IMR-90 (cell line): ENCODE measurements at regions not wholly inside any gene's neighbourhood (a gene's known extent, or its start where the extent isn't known, plus 50 kb on each side); places are given as distances from the start of the nearest gene placed in this dataset.

Source experiments
- ATAC-seq: fragments of 200-7000 bp; cut with Tn5 transposase; 2 replicates; pipeline ENCODE4 v1.9.1; 2020; ENCODE audit warnings: low read depth, mild to moderate bottlenecking, moderate library complexity
- BruUV-seq: library from RNA; stranded (reverse); fragments of 400-500 nt; replicated peaks from 2 replicates; lab custom pipeline; 2021; lab: Mats Ljungman, UMichigan
- CTCF ChIA-PET: fragments of 300-600 bp; formaldehyde crosslinking; extraction: SDS; loops from one replicate; lab custom pipeline; 2021; ENCODE audit warnings: antibody characterized with exemption; lab: Yijun Ruan, JAX
- POLR2A ChIA-PET: fragments of 300-600 bp; sonication (Branson Sonifier 250); formaldehyde crosslinking; loops from one replicate; lab custom pipeline; 2022; ENCODE audit warnings: antibody characterized with exemption; ENCODE audit not compliant: unreplicated experiment; lab: Charles Lee
- DNase-seq: peaks from one replicate; pipeline ENCODE4 v3.0.0; 2013
- H2AFZ ChIP-seq: replicated peaks from 2 replicates; pipeline ENCODE3; 2013; ENCODE audit warnings: low read length, mild to moderate bottlenecking; ENCODE audit not compliant: poor library complexity
- H2AK5ac ChIP-seq: 2 replicates; pipeline ENCODE4 v1.6.1; 2013; ENCODE audit warnings: low read depth, low read length, inconsistent platforms
- H2AK9ac ChIP-seq: replicated peaks from 2 replicates; pipeline ENCODE3; 2013; ENCODE audit warnings: mild to moderate bottlenecking, low read depth, low read length, moderate library complexity; ENCODE audit not compliant: poor library complexity
- H2BK120ac ChIP-seq: 2 replicates; pipeline ENCODE4 v1.6.1; 2013; ENCODE audit warnings: low read depth, low read length, inconsistent platforms
- H2BK15ac ChIP-seq: 3 replicates; pipeline ENCODE4 v1.6.1; 2013; ENCODE audit warnings: low read depth, low read length, inconsistent platforms
- H2BK20ac ChIP-seq: 2 replicates; pipeline ENCODE4 v1.6.1; 2013; ENCODE audit warnings: low read depth, mild to moderate bottlenecking, inconsistent platforms, low read length, moderate library complexity
- H2BK5ac ChIP-seq: 2 replicates; pipeline ENCODE4 v1.6.1; 2013; ENCODE audit warnings: mild to moderate bottlenecking, low read depth, low read length, inconsistent platforms; ENCODE audit not compliant: poor library complexity, severe bottlenecking
- H3K14ac ChIP-seq: replicated peaks from 2 replicates; pipeline ENCODE4 v1.6.1; 2013; ENCODE audit warnings: low read depth, low read length, inconsistent platforms
- H3K18ac ChIP-seq: 2 replicates; pipeline ENCODE4 v1.6.1; 2013; ENCODE audit warnings: low read depth, low read length, control low read depth
- H3K23ac ChIP-seq: 2 replicates; pipeline ENCODE4 v1.6.1; 2013; ENCODE audit warnings: low read depth, low read length, inconsistent platforms
- H3K27ac ChIP-seq: 2 replicates; pipeline ENCODE4 v1.5.1; 2013; ENCODE audit warnings: mild to moderate bottlenecking, control low read depth, low read length; ENCODE audit not compliant: insufficient read depth
- H3K27me3 ChIP-seq: 2 replicates; pipeline ENCODE4 v1.6.1; 2013; ENCODE audit warnings: low read length; ENCODE audit not compliant: control insufficient read depth, insufficient read depth
- H3K36me3 ChIP-seq: 2 replicates; pipeline ENCODE4 v1.6.1; 2013; ENCODE audit warnings: low read length, mixed read lengths; ENCODE audit not compliant: control insufficient read depth, insufficient read depth
- H3K4ac ChIP-seq: 2 replicates; pipeline ENCODE4 v1.6.1; 2013; ENCODE audit warnings: low read depth, low read length, inconsistent platforms
- H3K4me1 ChIP-seq: 2 replicates; pipeline ENCODE4 v1.6.1; 2013; ENCODE audit warnings: low read length, mixed read lengths; ENCODE audit not compliant: control insufficient read depth, insufficient read depth
- H3K4me2 ChIP-seq: 2 replicates; pipeline ENCODE4 v1.6.1; 2013; ENCODE audit warnings: low read depth, mild to moderate bottlenecking, control low read depth, low read length, moderate library complexity
- H3K4me3 ChIP-seq: 2 replicates; pipeline ENCODE4 v1.5.1; 2013; ENCODE audit warnings: low read depth, mild to moderate bottlenecking, control low read depth, low read length, moderate library complexity; ENCODE audit not compliant: insufficient read depth
- H3K56ac ChIP-seq: 2 replicates; pipeline ENCODE4 v1.6.1; 2013; ENCODE audit warnings: low read length, inconsistent platforms; ENCODE audit not compliant: insufficient read depth; ENCODE audit errors: extremely low read depth
- H3K79me1 ChIP-seq, 2 experiments: 2 replicates each; pipeline ENCODE4 v1.6.1; 2013; ENCODE audit warnings: low read length in 2 of 2, inconsistent platforms in 1 of 2, low read depth in 1 of 2
- H3K9ac ChIP-seq: 2 replicates; pipeline ENCODE4 v1.6.1; 2013; ENCODE audit warnings: low read depth, low read length, control low read depth
- H3K9me1 ChIP-seq: 2 replicates; pipeline ENCODE4 v1.6.1; 2013; ENCODE audit warnings: low read length, inconsistent platforms; ENCODE audit not compliant: insufficient read depth
- H3K9me3 ChIP-seq: 2 replicates; pipeline ENCODE4 v1.6.1; 2013; ENCODE audit warnings: low read length; ENCODE audit not compliant: control insufficient read depth, insufficient read depth
- H4K20me1 ChIP-seq: 2 replicates; pipeline ENCODE4 v1.6.1; 2013; ENCODE audit warnings: low read length, inconsistent platforms; ENCODE audit not compliant: insufficient read depth
- H4K5ac ChIP-seq: 2 replicates; pipeline ENCODE4 v1.6.1; 2013; ENCODE audit warnings: mild to moderate bottlenecking, low read depth, low read length, control low read depth
- H4K8ac ChIP-seq, 2 experiments: 2 replicates each; pipeline ENCODE4 v1.6.1; 2013; ENCODE audit warnings: low read depth in 2 of 2, low read length in 2 of 2, control low read depth in 1 of 2, inconsistent platforms in 1 of 2
- H4K91ac ChIP-seq: 2 replicates; pipeline ENCODE4 v1.6.1; 2013; ENCODE audit warnings: low read depth, low read length, inconsistent platforms; ENCODE audit not compliant: insufficient read depth
- BHLHE40 ChIP-seq: fragments of 150-350 bp; IDR thresholded peaks from 2 replicates; pipeline ENCODE4 v1.6.1; 2016; ENCODE audit warnings: mild to moderate bottlenecking, low read depth, low read length
- MAFK ChIP-seq: IDR thresholded peaks from 2 replicates; pipeline ENCODE4 v1.6.1; 2012; ENCODE audit warnings: low read depth, low read length, improper control_type of control experiment
- MXI1 ChIP-seq: IDR thresholded peaks from 2 replicates; pipeline ENCODE4 v1.6.1; 2012; ENCODE audit warnings: low read depth, mild to moderate bottlenecking, low read length, moderate library complexity, borderline replicate concordance
- NFE2L2 ChIP-seq: fragments of 150-350 bp; IDR thresholded peaks from 2 replicates; pipeline ENCODE4 v1.6.1; 2016; ENCODE audit warnings: low read depth, mild to moderate bottlenecking, low read length
- RCOR1 ChIP-seq: IDR thresholded peaks from 2 replicates; pipeline ENCODE4 v1.6.1; 2012; ENCODE audit warnings: mild to moderate bottlenecking, low read length, improper control_type of control experiment; ENCODE audit not compliant: insufficient replicate concordance
- WGBS, 2 experiments: methylation state at CpG; one replicate each; pipeline versions ENCODE4 v1.1.5 to v1.1.7; 2013; ENCODE audit warnings: missing lambda C conversion rate in 2 of 2; ENCODE audit not compliant: insufficient read length in 1 of 2; ENCODE audit errors: extremely low coverage in 2 of 2; 5-methylcytosine and 5-hydroxymethylcytosine counted together
- dilution Hi-C: fragments of 300-500 bp; cut with HindIII; formaldehyde crosslinking; loops from one replicate; pipeline ENCODE4 v1.14.3; 2018; ENCODE audit warnings: low sequenced_read_pairs; ENCODE audit not compliant: unreplicated experiment
- in situ Hi-C: fragments of 300-500 bp; cut with MboI; formaldehyde crosslinking; loops from 3 replicates; pipeline ENCODE4 v1.14.3; 2019; ENCODE audit warnings: low sequenced_read_pairs, inconsistent platforms, mixed read lengths
- intact Hi-C: fragments of 100-400 bp; cut with micrococcal nuclease; formaldehyde crosslinking; loops from 2 replicates; pipeline ENCODE4 v1.10.0; 2022
- TF ChIP-seq, protein P1 (sequence below): fragments of 150-350 bp; IDR thresholded peaks from 2 replicates; pipeline ENCODE4 v1.6.1; 2016; ENCODE audit warnings: low read depth, mild to moderate bottlenecking, low read length, moderate library complexity, borderline replicate concordance

DNA sequence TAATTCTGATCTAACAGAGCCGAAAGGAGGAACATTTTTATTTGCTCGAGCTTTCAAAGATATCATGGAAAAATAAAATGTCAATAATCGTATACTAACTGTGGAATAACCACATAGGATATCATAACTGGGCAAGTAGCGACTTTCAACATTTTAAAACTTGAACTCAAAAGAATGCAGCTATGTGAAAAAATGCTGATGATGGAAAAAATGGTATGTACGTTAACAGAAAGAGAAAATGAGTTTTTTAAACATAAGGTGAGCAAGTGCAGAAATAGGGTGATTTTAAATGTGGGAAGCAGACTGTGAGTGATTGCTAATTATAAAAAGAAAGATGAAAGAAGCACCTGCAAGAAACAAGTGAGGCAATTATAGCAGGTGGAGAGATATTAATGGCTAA is 238.3 kb upstream of the HSF2 start:
- Histone ChIP-seq H3K27me3 (no peaks in the 10 kb centered on the region), H3K36me3 (no peaks in the 10 kb centered on the region), H4K91ac (no peak overlapping the region), H2BK5ac (no peak overlapping the region), H3K9me1 (no peaks in the 10 kb centered on the region), H3K9ac (no peak overlapping the region), H3K23ac (no peak overlapping the region), H2BK15ac (no peak overlapping the region), H2AFZ (no peak overlapping the region), H3K4me2 (no peak overlapping the region), H3K4me3 (no peak overlapping the region), H3K27ac (no peak overlapping the region), H2AK5ac (no peak overlapping the region), H4K5ac (no peak overlapping the region), H2BK120ac (no peak overlapping the region), H3K56ac (no peak overlapping the region), H4K20me1 (no peaks in the 10 kb centered on the region), H3K9me3 (no peaks in the 10 kb centered on the region), H2BK20ac (no peak overlapping the region), H3K14ac (no peak overlapping the region), H3K4ac (no peak overlapping the region), H3K79me1 (no peaks in the 10 kb centered on the region), H3K18ac (no peak overlapping the region), H4K8ac (no peak overlapping the region), H3K4me1 (no peaks in the 10 kb centered on the region), H2AK9ac (no peak overlapping the region)
- 45% methylated on average over 1 of the region's 5 CpGs; no CpG with 5 or more reads in 1 of the 2 experiments for WGBS, 2 experiments
- no TSS peak for BruUV-seq
- intact Hi-C loops = no loop called here
- TF ChIP-seq MAFK (peak; percentile 85), MXI1 (no peak), RCOR1 (no peak), BHLHE40 (no peak), NFE2L2 (no peak)
- TF ChIP-seq, protein P1, sequence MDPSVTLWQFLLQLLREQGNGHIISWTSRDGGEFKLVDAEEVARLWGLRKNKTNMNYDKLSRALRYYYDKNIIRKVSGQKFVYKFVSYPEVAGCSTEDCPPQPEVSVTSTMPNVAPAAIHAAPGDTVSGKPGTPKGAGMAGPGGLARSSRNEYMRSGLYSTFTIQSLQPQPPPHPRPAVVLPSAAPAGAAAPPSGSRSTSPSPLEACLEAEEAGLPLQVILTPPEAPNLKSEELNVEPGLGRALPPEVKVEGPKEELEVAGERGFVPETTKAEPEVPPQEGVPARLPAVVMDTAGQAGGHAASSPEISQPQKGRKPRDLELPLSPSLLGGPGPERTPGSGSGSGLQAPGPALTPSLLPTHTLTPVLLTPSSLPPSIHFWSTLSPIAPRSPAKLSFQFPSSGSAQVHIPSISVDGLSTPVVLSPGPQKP = no peak
- dilution Hi-C loops = no loop called here
- ChIA-PET POLR2A (no interaction called here), CTCF (interaction anchor here (1.0 kb wide), 1 partner anchor 10 kb away, joined by 3 read pairs; no protein-coding TSS in a partner anchor)
- no peak for ATAC-seq
- DNase-seq = no peak
- in situ Hi-C loops = no loop called here
